GM23338 (cell line): ENCODE measurements at regions not wholly inside any gene's neighbourhood (a gene's known extent, or its start where the extent isn't known, plus 50 kb on each side); places are given as distances from the start of the nearest gene placed in this dataset.

Experiments used
- CREB1 ChIP-seq: fragments of 250-450 bp; sonication (Bioruptor Pico); IDR thresholded peaks from 2 replicates; pipeline ENCODE4 v1.5.0; 2020; ENCODE audit warnings: low read depth, mild to moderate bottlenecking, moderate library complexity
- CTCF ChIP-seq, 2 experiments: fragments of 200-600 bp in 1 of 2; sonication (generic) in 1 of 2; conservative IDR thresholded peaks; 2 replicates each; pipeline versions ENCODE4 v1.5.1 to v1.6.1; 2016 to 2017; ENCODE audit warnings: antibody characterized with exemption in 2 of 2, low read depth in 2 of 2, mild to moderate bottlenecking in 2 of 2, moderate library complexity in 1 of 2
- EZH2 ChIP-seq: fragments of 200-600 bp; sonication (generic); IDR thresholded peaks from one replicate; pipeline ENCODE4 v1.8.0; 2017; ENCODE audit warnings: antibody characterized with exemption, mild to moderate bottlenecking, low read depth; ENCODE audit not compliant: unreplicated experiment
- EZH2phosphoT487 ChIP-seq: fragments of 200-600 bp; sonication (generic); IDR thresholded peaks from one replicate; pipeline ENCODE4 v1.8.1; 2018; ENCODE audit warnings: antibody characterized with exemption; ENCODE audit not compliant: unreplicated experiment
- NANOG ChIP-seq: IDR thresholded peaks from 2 replicates; pipeline ENCODE4 v1.6.1; 2016; ENCODE audit warnings: antibody characterized with exemption, borderline replicate concordance
- POLR2AphosphoS5 ChIP-seq: IDR thresholded peaks from 2 replicates; pipeline ENCODE4 v1.6.1; 2016; ENCODE audit warnings: antibody characterized with exemption, low read depth
- STAT1 ChIP-seq: IDR thresholded peaks from one replicate; pipeline ENCODE4 v1.6.1; 2016; ENCODE audit warnings: antibody characterized with exemption; ENCODE audit not compliant: unreplicated experiment
- ZNF114 ChIP-seq: fragments of 250-450 bp; sonication (Bioruptor Pico); IDR thresholded peaks from 2 replicates; pipeline ENCODE4 v1.5.0; 2020; ENCODE audit warnings: mild to moderate bottlenecking, moderate library complexity
- ZNF331 ChIP-seq: fragments of 250-450 bp; sonication (Bioruptor Pico); IDR thresholded peaks from 2 replicates; pipeline ENCODE4 v1.5.0; 2020; ENCODE audit warnings: low read depth, mild to moderate bottlenecking, moderate library complexity
- ZNF462 ChIP-seq: fragments of 250-450 bp; sonication (Bioruptor Pico); IDR thresholded peaks from 2 replicates; pipeline ENCODE4 v1.5.0; 2020; ENCODE audit warnings: mild to moderate bottlenecking, moderate library complexity

DNA sequence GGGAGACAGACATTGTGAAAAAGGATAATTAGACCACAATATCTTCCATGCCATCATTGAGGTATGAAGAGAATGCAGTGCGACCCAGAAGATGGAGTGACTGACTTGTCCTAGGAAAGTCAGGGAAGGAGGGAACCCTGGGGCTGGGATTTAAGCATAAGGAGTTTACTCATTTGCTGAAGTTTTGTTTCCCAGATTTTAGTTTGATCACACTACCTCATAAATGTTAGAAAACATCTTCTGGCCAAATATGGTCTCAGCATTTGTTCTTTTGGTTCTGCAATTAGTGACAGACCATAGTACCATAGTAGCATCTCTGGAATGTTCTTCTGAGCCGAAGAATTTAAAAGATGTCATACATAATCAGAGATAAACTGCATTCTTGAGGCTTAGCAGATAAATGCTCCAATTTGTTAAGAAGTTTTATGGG, 96.5 kb upstream of the PGRMC2 start (continued):
- TF ChIP-seq ZNF462 (no peak), ZNF114 (CRISPR knock-in tag) (no peak), ZNF331 (no peak), STAT1 (no peak), POLR2AphosphoS5 (no peak), CTCF (conservative IDR thresholded peaks at IDR 0.05; ENCODE audit: low read depth in 2 of 2) (no peak), EZH2 (no peak), EZH2phosphoT487 (no peak), CREB1 (CRISPR knock-in tag) (no peak), NANOG (no peak)
